SW 1271 (cell line): ENCODE measurements at regions not wholly inside any gene's neighbourhood (a gene's known extent, or its start where the extent isn't known, plus 50 kb on each side); places are given as distances from the start of the nearest gene placed in this dataset.

ENCODE experiments used
- DNase-seq, 2 experiments: peaks; one replicate each; lab custom pipeline; 2025; lab: John Stamatoyannopoulos, UW

DNA sequence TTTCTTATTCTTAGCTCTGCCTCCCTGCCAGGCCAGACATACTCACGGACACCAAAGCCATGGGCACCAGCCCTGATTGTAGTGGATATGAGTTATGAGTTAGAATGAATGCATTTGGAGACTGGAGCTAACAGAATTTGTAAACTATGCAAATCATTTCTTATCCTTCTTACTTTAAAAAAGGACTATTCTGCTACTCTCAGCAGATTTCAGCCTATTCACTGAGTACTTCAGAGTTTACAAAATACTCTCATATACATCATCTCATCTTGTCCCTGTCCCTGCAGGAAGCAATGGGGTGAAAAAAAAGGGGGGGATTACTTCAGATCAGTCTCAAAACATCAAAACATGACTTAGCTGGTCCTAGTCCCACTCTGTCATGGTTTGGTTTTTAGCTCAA, 541.4 kb upstream of the PLXNA2 start:
- DNase-seq = no peak

DNA sequence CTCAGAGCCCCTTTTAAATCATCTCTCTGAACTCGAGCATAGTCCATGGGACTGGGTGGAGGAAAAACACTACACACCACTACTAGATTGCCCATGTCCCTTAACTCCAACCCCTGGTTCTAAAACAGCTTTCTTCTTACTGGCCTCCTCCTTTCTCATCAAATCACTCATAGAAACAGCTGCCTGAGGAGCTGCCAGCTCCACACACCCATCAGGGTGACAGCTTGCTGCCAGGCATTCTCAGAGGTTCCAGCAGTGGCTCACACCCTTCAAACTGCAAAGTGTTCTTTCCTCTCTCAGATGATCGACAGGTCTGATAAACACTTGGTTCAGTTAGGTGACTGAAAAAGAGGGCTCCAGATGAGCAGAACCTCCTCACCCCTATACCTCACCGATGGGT, 543.0 kb upstream of the PLXNA2 start:
- DNase-seq = no peak

- DNase-seq = no peak
Observed at GRCh38 chr1:208788013-208788540, 543.9 kb upstream of the PLXNA2 start.

DNA sequence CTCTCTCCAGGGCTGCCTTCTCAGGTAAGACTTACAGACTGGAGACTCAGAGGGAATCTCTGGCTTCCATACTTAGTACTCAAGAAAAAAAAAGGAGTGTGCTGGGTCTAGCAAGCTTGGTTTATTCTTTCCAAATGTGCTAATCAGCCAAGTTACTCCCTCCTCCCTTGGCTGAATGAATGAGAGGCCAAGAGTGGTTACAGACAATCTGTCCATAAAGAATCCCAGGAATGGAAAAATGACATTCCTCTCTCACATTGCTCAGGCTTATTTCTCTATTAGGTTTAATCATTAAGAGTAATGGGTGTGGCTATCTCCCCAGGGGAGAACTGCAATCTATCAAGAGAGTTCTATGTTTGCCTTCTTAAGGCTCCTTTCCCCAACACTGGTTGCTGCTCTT, 547.3 kb upstream of the PLXNA2 start:
- DNase-seq = no peak

GRCh38 chr1:208793861-208794345, 549.7 kb upstream of the PLXNA2 start:
- DNase-seq = no peak

DNA sequence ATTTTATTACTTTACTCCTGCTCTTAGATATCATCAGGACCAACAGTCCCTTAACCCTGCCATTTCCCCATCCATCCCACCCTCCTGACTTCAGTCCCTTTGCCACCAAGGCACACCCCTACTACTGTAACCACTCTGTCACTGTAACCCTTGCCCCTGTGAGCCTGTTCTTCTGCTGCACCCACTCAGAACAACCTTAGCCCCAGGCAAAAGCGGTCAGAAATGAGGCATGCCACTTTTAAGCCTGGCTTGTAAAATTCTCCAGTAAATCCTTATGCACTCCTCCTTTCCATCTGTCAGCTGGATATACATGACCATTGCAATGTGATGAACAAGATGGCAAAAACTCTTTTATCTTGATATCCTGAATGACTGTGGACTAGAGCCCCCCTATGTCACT, 555.0 kb upstream of the PLXNA2 start:
- no peak for DNase-seq

- no peak for DNase-seq
Observed at GRCh38 chr1:208803011-208803811, 559.0 kb upstream of the PLXNA2 start.

GRCh38 chr1:208807446-208808127, 563.4 kb upstream of the PLXNA2 start:
- no peak for DNase-seq

- DNase-seq = no peak
Observed at GRCh38 chr1:208808301-208808700, 564.1 kb upstream of the PLXNA2 start.

- DNase-seq = no peak
Observed at GRCh38 chr1:208809876-208810275, 565.7 kb upstream of the PLXNA2 start.

GRCh38 chr1:208818770-208819445, 574.7 kb upstream of the PLXNA2 start:
- no peak for DNase-seq

DNA sequence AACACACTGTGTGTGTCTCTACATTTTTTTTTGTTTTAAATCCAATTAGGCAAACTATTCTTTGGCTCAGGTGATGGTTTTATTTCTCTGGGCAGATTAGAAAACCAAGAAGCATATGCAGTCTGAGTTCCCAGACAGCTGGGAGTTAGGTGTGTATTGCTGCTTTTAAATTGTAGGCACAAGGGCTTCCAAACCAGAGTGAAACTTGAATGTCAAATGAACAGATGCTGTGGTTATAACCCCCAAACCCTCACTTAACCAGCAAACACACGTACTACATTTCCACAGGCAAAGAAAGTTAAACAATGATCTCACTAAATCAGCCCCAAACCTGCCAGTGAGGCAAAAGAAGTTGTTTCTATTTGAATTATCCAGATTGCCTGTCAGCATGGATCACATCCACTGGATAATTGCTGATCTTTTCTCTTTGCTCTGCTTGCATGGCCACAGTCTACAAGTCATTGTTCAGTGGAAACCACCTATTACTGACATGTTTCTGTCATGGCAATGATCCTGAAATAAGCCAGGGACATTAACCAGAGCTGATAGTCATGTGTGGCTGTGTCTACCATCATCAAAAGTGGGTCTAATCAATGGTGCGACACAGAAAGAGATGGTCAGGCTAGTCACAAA, 576.5 kb upstream of the PLXNA2 start:
- no peak for DNase-seq

DNA sequence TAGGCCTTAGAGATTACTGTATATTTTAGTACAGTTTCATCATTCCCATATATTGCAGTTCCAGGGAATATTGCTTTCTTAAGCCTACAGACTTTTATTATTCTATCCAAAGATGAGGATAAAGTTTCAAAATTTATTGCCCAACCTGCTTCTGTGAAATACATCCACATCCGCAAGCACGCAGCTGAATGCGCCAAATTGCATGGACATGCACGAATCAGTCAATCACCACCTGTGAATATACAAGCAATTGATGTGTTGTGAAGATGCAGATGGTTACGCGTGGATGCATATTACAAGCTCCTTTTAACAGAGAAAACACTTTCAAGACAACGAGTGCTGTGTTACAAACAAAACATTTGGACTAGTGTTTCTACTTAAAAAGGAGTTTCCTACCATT, 577.8 kb upstream of the PLXNA2 start:
- DNase-seq = no peak

GRCh38 chr1:208825300-208825699, 581.1 kb upstream of the PLXNA2 start:
- no peak for DNase-seq

DNA sequence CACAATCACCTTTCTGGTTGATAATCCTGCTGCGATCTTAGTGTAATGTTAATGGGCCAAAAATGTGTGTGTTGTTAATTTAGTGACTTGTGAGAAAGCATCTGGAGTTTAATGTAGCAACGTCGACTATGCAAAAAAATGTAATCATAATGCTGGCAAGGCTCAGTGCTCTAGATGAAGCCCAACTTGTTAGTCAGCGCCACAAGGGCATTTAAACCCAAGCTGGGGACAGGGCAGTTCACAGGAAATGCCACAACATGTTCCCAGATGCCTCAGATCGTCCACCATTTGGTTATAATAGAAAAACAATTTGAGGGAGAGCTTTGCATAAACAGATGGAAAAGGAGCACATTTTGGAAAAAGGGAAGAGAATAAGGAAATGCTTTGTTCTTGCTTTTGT, 585.4 kb upstream of the PLXNA2 start:
- DNase-seq = no peak

GRCh38 chr1:208834381-208835096, 590.4 kb upstream of the PLXNA2 start:
- DNase-seq = no peak

GRCh38 chr1:208835097-208835463, 590.9 kb upstream of the PLXNA2 start:
- DNase-seq = no peak

GRCh38 chr1:208835781-208836180, 591.6 kb upstream of the PLXNA2 start:
- DNase-seq = no peak

- no peak for DNase-seq
Observed at GRCh38 chr1:208837242-208837641, 593.1 kb upstream of the PLXNA2 start.

GRCh38 chr1:208841436-208841835, 597.3 kb upstream of the PLXNA2 start:
- DNase-seq = no peak

GRCh38 chr1:208842451-208842850, 598.3 kb upstream of the PLXNA2 start:
- DNase-seq = no peak

DNA sequence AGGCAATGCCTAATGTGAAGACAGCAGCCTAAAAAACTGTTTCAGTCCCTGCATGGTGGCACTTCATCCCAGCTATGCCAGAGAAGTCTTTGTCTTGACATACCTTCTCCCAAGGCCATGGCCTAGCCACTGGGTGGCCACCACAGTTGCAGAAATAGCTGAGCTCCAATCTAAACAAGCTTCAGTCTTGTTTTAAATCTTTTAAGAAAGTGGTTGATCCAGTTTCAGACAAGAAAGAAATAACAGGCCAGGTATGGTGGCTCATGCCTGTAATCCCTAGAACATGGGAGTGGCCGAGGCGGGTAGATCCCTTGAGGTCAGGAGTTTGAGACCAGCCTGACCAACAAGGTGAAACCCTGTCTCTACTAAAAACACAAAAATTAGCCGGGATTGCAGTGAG, 600.0 kb upstream of the PLXNA2 start:
- no peak for DNase-seq
